Mesothelial cell of epicardium (in vitro differentiated cells): ENCODE measurements at regions not wholly inside any gene's neighbourhood (a gene's known extent, or its start where the extent isn't known, plus 50 kb on each side); places are given as distances from the start of the nearest gene placed in this dataset.

ENCODE experiments used
- DNase-seq, 2 experiments: peaks; one replicate each; pipeline ENCODE4 v3.0.0; 2021; ENCODE audit warnings: low spot score in 2 of 2; ENCODE audit not compliant: unreplicated experiment in 2 of 2
- H3K27ac Mint-ChIP-seq: 2 replicates; pipeline ENCODE4 v1.8.0; 2021; ENCODE audit warnings: mixed read lengths
- H3K27me3 Mint-ChIP-seq: 2 replicates; pipeline ENCODE4 v1.8.0; 2021; ENCODE audit warnings: low read depth, mixed read lengths
- H3K36me3 Mint-ChIP-seq: 2 replicates; pipeline ENCODE4 v1.8.0; 2021; ENCODE audit warnings: mixed read lengths
- H3K4me1 Mint-ChIP-seq: 2 replicates; pipeline ENCODE4 v1.8.0; 2021; ENCODE audit warnings: mixed read lengths
- H3K4me3 Mint-ChIP-seq: 2 replicates; pipeline ENCODE4 v1.8.0; 2021; ENCODE audit warnings: mild to moderate bottlenecking, moderate library complexity, mixed read lengths
- H3K9me3 Mint-ChIP-seq: 2 replicates; pipeline ENCODE4 v1.8.0; 2021; ENCODE audit warnings: mixed read lengths
- CTCF ChIP-seq: fragments of 200-600 bp; sonication (generic); IDR thresholded peaks from one replicate; pipeline ENCODE4 v1.5.0; 2021; ENCODE audit warnings: antibody characterized with exemption; ENCODE audit not compliant: unreplicated experiment

DNA sequence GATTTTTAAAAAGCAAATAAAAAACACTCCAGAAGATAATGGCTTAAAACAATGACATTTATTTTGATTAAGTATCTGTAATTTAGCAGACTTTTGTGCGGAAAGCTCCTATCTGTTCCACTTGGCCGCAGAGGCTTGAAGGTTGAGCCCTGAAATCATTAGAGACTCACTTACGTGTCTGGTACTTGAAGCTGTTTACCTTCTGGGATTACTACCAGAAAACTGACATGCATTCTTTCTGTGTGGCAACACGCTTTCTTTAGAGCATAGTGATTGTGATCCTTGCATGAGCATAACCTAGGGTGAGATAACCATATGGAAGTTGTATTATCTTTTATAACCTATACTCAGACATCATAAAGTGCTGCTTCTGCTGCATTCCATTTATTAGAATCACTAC lies 298.5 kb downstream of the SI start:
- Mint-ChIP-seq H3K9me3 (peaks cover 8% of the 10 kb centered on the region), H3K4me1 (peaks cover 5% of the 10 kb centered on the region), H3K27me3 (no peaks in the 10 kb centered on the region), H3K36me3 (no peaks in the 10 kb centered on the region), H3K27ac (no peak overlapping the region), H3K4me3 (no peak overlapping the region)
- DNase-seq = no peak
- no peak for TF ChIP-seq CTCF

- DNase-seq = no peak
- TF ChIP-seq CTCF = no peak
- no peak overlapping the region for H3K27ac Mint-ChIP-seq
- H3K27me3 Mint-ChIP-seq = peaks cover 2% of the 10 kb centered on the region
- H3K4me1 Mint-ChIP-seq = no peaks in the 10 kb centered on the region
- H3K9me3 Mint-ChIP-seq = no peaks in the 10 kb centered on the region
- no peaks in the 10 kb centered on the region for H3K36me3 Mint-ChIP-seq
- no peak overlapping the region for H3K4me3 Mint-ChIP-seq
Observed at GRCh38 chr3:164752812-164753211, 325.5 kb downstream of the SI start.

- H3K4me1 Mint-ChIP-seq = no peaks in the 10 kb centered on the region
- no peak overlapping the region for H3K4me3 Mint-ChIP-seq
- DNase-seq = no peak
- no peaks in the 10 kb centered on the region for H3K36me3 Mint-ChIP-seq
- H3K27me3 Mint-ChIP-seq = peaks cover 2% of the 10 kb centered on the region
- H3K9me3 Mint-ChIP-seq = no peaks in the 10 kb centered on the region
- TF ChIP-seq CTCF = no peak
- H3K27ac Mint-ChIP-seq = no peak overlapping the region
Observed at GRCh38 chr3:164748626-164749025, 329.7 kb downstream of the SI start.

DNA sequence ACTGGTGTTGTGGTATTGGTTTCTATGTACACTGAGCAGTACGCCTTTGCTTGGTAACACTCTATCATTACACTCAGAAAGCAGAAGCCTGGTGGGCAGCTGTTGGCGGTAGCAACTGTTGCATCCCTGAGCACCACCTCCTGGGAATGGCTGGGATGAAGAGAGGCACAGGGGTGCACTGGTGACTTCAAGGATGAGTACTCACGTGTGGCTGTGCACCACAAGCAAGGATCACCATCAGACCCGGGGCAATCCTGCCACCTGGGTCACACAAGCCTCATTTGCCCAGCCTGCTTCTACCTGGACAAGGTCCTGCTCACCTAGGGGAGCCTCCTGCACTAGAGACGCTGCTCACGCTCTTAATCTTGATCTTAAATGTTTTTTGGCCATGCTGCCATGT lies 336.4 kb downstream of the SI start:
- no peak for TF ChIP-seq CTCF
- DNase-seq = no peak
- no peak overlapping the region for H3K27ac Mint-ChIP-seq
- no peaks in the 10 kb centered on the region for H3K9me3 Mint-ChIP-seq
- H3K36me3 Mint-ChIP-seq = no peaks in the 10 kb centered on the region
- H3K4me1 Mint-ChIP-seq = no peaks in the 10 kb centered on the region
- H3K27me3 Mint-ChIP-seq = no peaks in the 10 kb centered on the region
- no peak overlapping the region for H3K4me3 Mint-ChIP-seq

DNA sequence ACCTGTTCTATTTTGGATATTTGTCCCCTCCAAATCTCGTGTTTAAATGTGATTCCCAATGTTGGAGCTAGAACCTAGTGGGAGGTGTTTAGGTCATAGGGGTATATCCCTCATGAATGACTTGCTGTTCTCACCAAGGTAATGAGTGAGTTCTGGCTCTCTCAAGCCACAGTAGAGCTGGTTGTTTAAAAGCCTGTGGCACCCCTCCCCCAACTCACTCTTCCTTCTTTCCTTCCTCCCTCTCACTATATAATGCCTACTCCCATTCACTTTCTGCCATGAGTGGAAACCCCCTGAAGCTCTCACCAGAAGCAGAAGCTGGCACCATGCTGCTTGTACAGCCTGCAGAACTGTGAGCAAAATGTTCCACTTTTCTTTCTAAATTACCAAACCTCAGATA lies 341.1 kb downstream of the SI start:
- Mint-ChIP-seq H3K27me3 (no peaks in the 10 kb centered on the region), H3K4me3 (no peak overlapping the region), H3K27ac (no peak overlapping the region), H3K36me3 (no peaks in the 10 kb centered on the region), H3K4me1 (no peaks in the 10 kb centered on the region), H3K9me3 (no peaks in the 10 kb centered on the region)
- no peak for DNase-seq
- TF ChIP-seq CTCF = no peak

DNA sequence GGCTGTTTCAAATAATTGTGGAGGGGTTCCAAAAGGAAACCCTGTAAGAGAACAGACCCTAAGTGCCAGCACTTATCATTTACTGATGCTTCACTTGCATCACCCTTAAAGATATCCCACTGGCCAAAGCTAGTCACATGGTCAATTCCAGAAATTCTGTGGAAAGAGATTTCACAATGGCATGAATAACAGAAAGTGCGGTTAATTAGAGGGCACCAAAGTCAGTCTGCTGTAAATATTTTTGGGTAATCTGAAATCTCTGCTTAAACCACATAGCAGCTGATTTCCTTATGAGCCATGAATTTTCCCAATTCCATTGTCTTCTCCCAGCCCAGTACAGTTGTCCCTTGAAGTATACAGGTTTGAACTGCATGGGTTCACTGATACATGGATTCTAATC lies 346.1 kb downstream of the SI start:
- no peak for DNase-seq
- Mint-ChIP-seq H3K36me3 (no peaks in the 10 kb centered on the region), H3K27me3 (no peaks in the 10 kb centered on the region), H3K4me1 (no peaks in the 10 kb centered on the region), H3K4me3 (no peak overlapping the region), H3K9me3 (no peaks in the 10 kb centered on the region), H3K27ac (no peak overlapping the region)
- TF ChIP-seq CTCF = no peak
